Glutamatergic neuron (in vitro differentiated cells): ENCODE measurements at regions not wholly inside any gene's neighbourhood (a gene's known extent, or its start where the extent isn't known, plus 50 kb on each side); places are given as distances from the start of the nearest gene placed in this dataset.

ENCODE experiments used
- DNase-seq: peaks from one replicate; pipeline ENCODE4 v3.0.0; 2022
- H3K27ac Mint-ChIP-seq: one replicate; pipeline ENCODE4 v1.8.0; 2020; ENCODE audit warnings: mild to moderate bottlenecking, mixed read lengths, inconsistent platforms; ENCODE audit not compliant: unreplicated experiment
- H3K27me3 Mint-ChIP-seq: one replicate; pipeline ENCODE4 v1.8.0; 2020; ENCODE audit warnings: mild to moderate bottlenecking, moderate library complexity, mixed read lengths, inconsistent platforms; ENCODE audit not compliant: unreplicated experiment
- H3K36me3 Mint-ChIP-seq: one replicate; pipeline ENCODE4 v1.8.0; 2020; ENCODE audit warnings: mild to moderate bottlenecking, mixed read lengths, inconsistent platforms; ENCODE audit not compliant: unreplicated experiment
- H3K4me1 Mint-ChIP-seq: one replicate; pipeline ENCODE4 v1.8.0; 2020; ENCODE audit warnings: mild to moderate bottlenecking, low read depth, mixed read lengths, inconsistent platforms; ENCODE audit not compliant: unreplicated experiment
- H3K4me3 Mint-ChIP-seq: one replicate; pipeline ENCODE4 v1.8.0; 2020; ENCODE audit warnings: mild to moderate bottlenecking, mixed read lengths, inconsistent platforms; ENCODE audit not compliant: unreplicated experiment
- H3K9me3 Mint-ChIP-seq: one replicate; pipeline ENCODE4 v1.8.0; 2020; ENCODE audit warnings: mild to moderate bottlenecking, moderate library complexity, mixed read lengths, inconsistent platforms; ENCODE audit not compliant: unreplicated experiment
- TF ChIP-seq, protein P1 (sequence below): fragments of 200-600 bp; sonication (generic); IDR thresholded peaks from one replicate; pipeline ENCODE4 v1.5.0; 2021; ENCODE audit not compliant: partially characterized antibody, unreplicated experiment

DNA sequence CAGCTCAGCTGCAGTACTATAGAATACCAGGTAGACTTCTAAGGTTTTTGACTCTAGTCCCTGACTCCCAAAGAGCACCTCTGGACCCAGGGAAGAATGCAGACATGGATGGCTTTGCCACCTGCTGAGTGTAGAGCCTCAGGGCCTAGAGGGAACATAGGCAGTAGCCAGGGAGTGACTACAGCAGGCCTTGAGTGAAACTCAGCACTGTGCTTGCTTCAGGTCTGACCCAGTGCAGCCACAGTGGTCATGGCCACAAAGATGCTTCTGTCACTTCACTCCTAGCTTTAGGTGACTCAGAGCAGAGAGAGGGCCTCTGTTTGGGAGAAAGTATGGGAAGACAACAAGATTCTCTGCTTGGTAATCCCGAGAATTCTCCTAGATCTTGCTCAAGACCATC lies 162.2 kb upstream of the ITGA4 start:
- TF ChIP-seq, protein P1, sequence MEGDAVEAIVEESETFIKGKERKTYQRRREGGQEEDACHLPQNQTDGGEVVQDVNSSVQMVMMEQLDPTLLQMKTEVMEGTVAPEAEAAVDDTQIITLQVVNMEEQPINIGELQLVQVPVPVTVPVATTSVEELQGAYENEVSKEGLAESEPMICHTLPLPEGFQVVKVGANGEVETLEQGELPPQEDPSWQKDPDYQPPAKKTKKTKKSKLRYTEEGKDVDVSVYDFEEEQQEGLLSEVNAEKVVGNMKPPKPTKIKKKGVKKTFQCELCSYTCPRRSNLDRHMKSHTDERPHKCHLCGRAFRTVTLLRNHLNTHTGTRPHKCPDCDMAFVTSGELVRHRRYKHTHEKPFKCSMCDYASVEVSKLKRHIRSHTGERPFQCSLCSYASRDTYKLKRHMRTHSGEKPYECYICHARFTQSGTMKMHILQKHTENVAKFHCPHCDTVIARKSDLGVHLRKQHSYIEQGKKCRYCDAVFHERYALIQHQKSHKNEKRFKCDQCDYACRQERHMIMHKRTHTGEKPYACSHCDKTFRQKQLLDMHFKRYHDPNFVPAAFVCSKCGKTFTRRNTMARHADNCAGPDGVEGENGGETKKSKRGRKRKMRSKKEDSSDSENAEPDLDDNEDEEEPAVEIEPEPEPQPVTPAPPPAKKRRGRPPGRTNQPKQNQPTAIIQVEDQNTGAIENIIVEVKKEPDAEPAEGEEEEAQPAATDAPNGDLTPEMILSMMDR, result no peak
- Mint-ChIP-seq H3K27me3 (no peaks in the 10 kb centered on the region), H3K27ac (no peak overlapping the region), H3K36me3 (peaks cover 13% of the 10 kb centered on the region), H3K4me1 (no peaks in the 10 kb centered on the region), H3K4me3 (no peak overlapping the region), H3K9me3 (peaks cover 6% of the 10 kb centered on the region)
- DNase-seq, result no peak

DNA sequence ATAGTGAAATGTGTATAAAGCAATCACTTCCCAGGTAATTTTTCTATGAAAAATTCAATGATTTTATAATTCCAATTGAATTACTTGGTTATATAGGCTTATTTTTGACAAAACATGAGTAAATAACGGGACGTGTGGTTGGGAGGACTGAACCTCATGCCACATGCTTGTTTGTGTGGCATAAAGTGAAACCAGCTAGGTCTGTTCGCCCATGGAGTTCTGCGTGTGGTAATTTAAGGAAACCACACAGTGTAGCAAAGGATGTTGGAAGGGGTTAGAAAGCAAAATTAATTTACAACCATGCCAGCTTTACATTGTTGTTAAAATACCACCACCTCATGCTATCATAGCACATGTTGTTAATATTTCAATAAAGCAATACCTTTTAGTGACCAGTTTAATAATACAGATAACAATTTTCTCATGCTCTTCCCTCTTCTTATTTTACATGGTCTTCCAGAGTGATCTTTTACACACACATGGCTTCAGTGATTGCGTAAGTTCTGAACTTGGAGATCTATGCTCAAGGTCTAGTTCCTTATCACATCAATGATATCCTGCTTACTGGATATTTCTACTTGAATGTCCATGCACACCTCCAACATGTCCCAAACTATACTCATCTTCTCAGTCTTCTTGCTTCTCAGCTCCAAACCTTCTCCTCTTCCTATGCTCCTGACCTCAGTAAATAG lies 156.4 kb upstream of the ITGA4 start:
- Mint-ChIP-seq H3K27me3 (no peaks in the 10 kb centered on the region), H3K27ac (no peak overlapping the region), H3K9me3 (no peaks in the 10 kb centered on the region), H3K4me3 (no peak overlapping the region), H3K36me3 (peaks cover 6% of the 10 kb centered on the region), H3K4me1 (no peaks in the 10 kb centered on the region)
- TF ChIP-seq, protein P1, result no peak
- DNase-seq, result no peak

DNA sequence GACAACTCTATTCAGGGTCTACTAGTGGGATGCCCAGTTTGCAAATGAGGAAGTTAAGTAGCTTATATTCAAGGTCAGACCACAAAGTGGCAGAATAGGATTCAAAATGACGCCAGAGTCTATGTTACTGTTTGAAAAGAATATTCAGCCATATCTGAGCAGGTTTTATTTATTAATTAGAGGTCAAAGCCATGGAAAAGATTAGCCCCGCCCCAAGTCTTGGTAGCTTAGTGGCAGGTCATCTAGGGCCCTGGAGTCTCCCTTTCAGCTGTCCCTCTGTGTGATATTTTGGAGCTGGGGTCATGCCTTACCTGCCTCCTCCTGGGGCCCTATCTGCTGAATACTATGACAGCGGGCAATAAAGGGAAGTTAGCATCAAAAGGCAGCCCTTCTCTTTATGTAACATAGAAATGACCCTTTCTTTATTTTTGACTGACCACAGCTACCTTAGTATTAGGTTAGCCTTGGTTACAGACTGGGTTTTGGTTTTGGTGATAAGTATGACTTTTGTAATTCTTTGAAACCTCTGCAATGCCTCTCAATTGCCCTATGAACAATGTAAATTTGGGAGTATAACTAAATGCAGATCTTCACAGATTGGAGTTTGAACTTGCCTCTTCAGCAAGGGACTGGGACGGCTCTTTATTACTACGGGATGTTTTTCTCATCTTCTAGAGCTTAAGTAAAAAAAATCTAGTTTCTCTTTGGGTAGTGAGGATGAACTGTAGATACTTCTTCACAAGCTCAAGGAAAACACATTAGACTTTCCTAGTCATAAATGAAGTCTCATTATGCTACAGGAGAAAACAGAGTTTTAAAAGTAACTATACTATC lies 153.0 kb upstream of the ITGA4 start:
- TF ChIP-seq, protein P1, result no peak
- no peaks in the 10 kb centered on the region for H3K9me3 Mint-ChIP-seq
- DNase-seq, result no peak

DNA sequence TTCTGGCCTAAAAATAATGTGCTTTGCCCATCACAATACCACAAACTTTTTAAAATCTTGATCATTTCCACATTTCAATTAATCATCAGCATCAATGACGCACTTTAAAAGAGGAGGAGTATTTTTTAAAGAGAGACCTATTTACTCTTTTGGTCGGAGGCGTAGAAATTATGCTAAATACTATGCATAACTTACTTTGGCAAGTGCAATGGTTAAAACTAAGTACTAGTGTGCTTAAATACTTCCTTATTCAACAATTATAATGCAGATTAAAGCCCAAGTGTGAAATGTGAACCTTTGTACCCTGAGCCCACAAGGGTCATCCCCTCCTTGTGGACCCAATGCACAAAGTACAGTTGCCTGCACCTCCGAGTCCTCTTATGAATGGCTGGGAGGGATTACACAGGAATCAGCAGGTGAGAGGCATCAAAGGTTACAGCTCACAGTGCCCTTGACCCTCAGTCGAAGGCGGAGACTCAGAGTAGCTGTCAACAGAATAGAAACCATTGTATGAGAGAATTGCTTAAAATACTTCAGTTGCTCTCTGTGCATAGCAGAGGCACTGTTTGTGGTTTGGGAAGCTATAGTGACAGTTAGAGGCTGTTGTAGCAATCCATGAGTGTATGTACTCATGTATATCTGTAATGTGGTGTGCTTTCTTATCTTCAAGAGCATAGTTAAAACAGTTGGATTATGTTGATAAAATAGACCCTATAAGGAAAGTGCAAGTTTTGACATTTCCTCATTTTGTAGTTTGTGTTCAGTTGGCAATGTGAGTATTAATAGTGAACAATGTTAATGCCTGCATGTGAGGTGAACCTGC lies 151.7 kb upstream of the ITGA4 start:
- Mint-ChIP-seq H3K4me1 (no peaks in the 10 kb centered on the region), H3K4me3 (no peak overlapping the region), H3K9me3 (no peaks in the 10 kb centered on the region), H3K36me3 (no peaks in the 10 kb centered on the region), H3K27ac (no peak overlapping the region), H3K27me3 (no peaks in the 10 kb centered on the region)
- TF ChIP-seq, protein P1, result no peak
- DNase-seq, result no peak

More for the DNA sequence above, 153.0 kb upstream of the ITGA4 start:
- Mint-ChIP-seq H3K27me3 (no peaks in the 10 kb centered on the region), H3K36me3 (no peaks in the 10 kb centered on the region), H3K4me1 (no peaks in the 10 kb centered on the region), H3K4me3 (no peak overlapping the region), H3K27ac (no peak overlapping the region)
